WTC11 (cell line): ENCODE measurements at regions not wholly inside any gene's neighbourhood (a gene's known extent, or its start where the extent isn't known, plus 50 kb on each side); places are given as distances from the start of the nearest gene placed in this dataset.

ENCODE experiments used
- JUN ChIP-seq: sonication (generic); formaldehyde crosslinking; IDR thresholded peaks from 2 replicates; pipeline ENCODE4 v1.8.0; 2023; ENCODE audit warnings: mild to moderate bottlenecking, missing genetic modification reagents
- NFE2L1 ChIP-seq: sonication (generic); formaldehyde crosslinking; IDR thresholded peaks from 2 replicates; pipeline ENCODE4 v1.8.1; 2023; ENCODE audit warnings: missing genetic modification reagents
- ZNF317 ChIP-seq: sonication (generic); formaldehyde crosslinking; IDR thresholded peaks from 2 replicates; pipeline ENCODE4 v1.8.1; 2023; ENCODE audit warnings: low read depth, mild to moderate bottlenecking, moderate library complexity, missing genetic modification reagents, borderline replicate concordance
- TF ChIP-seq, protein P1 (sequence below): sonication (generic); formaldehyde crosslinking; IDR thresholded peaks from 2 replicates; pipeline ENCODE4 v1.8.1; 2022; ENCODE audit warnings: low read depth, mild to moderate bottlenecking, moderate library complexity, missing genetic modification reagents, borderline replicate concordance
- TF ChIP-seq, protein P2 (sequence below): fragments of 200-600 bp; IDR thresholded peaks from 2 replicates; pipeline ENCODE4 v1.8.0; 2022; ENCODE audit warnings: antibody characterized with exemption

DNA sequence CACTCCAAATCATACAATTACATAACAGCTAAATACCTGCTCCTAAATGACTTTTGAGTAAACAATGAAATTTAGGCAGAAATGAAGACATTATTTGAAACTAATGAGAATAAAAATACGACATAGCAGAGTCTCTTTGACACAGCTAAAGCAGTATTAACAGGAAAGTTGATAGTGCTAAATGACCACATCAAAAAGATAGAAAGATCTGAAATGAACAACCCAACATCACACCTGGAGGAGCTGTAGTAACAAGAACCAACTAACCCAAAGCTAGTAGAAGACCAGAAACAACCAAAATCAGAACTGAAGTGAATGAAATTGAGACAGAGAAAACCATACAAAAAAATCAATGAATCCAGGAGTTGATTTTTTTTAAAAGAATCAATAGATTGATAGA, 257.8 kb downstream of the ARAP2 start:
- TF ChIP-seq, protein P1, sequence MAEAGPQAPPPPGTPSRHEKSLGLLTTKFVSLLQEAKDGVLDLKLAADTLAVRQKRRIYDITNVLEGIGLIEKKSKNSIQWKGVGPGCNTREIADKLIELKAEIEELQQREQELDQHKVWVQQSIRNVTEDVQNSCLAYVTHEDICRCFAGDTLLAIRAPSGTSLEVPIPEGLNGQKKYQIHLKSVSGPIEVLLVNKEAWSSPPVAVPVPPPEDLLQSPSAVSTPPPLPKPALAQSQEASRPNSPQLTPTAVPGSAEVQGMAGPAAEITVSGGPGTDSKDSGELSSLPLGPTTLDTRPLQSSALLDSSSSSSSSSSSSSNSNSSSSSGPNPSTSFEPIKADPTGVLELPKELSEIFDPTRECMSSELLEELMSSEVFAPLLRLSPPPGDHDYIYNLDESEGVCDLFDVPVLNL (CRISPR knock-in tag) = no peak
- TF ChIP-seq, protein P2, sequence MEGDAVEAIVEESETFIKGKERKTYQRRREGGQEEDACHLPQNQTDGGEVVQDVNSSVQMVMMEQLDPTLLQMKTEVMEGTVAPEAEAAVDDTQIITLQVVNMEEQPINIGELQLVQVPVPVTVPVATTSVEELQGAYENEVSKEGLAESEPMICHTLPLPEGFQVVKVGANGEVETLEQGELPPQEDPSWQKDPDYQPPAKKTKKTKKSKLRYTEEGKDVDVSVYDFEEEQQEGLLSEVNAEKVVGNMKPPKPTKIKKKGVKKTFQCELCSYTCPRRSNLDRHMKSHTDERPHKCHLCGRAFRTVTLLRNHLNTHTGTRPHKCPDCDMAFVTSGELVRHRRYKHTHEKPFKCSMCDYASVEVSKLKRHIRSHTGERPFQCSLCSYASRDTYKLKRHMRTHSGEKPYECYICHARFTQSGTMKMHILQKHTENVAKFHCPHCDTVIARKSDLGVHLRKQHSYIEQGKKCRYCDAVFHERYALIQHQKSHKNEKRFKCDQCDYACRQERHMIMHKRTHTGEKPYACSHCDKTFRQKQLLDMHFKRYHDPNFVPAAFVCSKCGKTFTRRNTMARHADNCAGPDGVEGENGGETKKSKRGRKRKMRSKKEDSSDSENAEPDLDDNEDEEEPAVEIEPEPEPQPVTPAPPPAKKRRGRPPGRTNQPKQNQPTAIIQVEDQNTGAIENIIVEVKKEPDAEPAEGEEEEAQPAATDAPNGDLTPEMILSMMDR = no peak
- no peak for TF ChIP-seq ZNF317
- no peak for TF ChIP-seq JUN (CRISPR knock-in tag)
- TF ChIP-seq NFE2L1 = no peak
